VCaP (cell line): ENCODE measurements at regions not wholly inside any gene's neighbourhood (a gene's known extent, or its start where the extent isn't known, plus 50 kb on each side); places are given as distances from the start of the nearest gene placed in this dataset.

Source experiments
- H3K27ac ChIP-seq: fragments of 450-650 bp; 2 replicates; pipeline ENCODE4 v1.5.1; 2017
- CTCF ChIP-seq: fragments of 450-650 bp; conservative IDR thresholded peaks from 2 replicates; pipeline ENCODE4 v1.5.1; 2017; ENCODE audit warnings: mild to moderate bottlenecking, moderate library complexity

GRCh38 chr10:88036126-88036525 is 172.7 kb downstream of the PTEN start:
- no peak for TF ChIP-seq CTCF
- no peak overlapping the region for H3K27ac ChIP-seq

GRCh38 chr10:88037623-88038022 is 174.2 kb downstream of the PTEN start:
- TF ChIP-seq CTCF = no peak
- no peak overlapping the region for H3K27ac ChIP-seq

GRCh38 chr10:88038268-88038667 is 174.8 kb downstream of the PTEN start:
- no peak overlapping the region for H3K27ac ChIP-seq
- no peak for TF ChIP-seq CTCF

- no peak for TF ChIP-seq CTCF
- H3K27ac ChIP-seq = no peak overlapping the region
These were observed 176.2 kb downstream of the PTEN start for GRCh38 chr10:88039496-88040200.

GRCh38 chr10:88041243-88042159 is 178.1 kb downstream of the PTEN start:
- H3K27ac ChIP-seq = no peak overlapping the region
- TF ChIP-seq CTCF = no peak

GRCh38 chr10:88042160-88043100 is 179.0 kb downstream of the PTEN start:
- no peak overlapping the region for H3K27ac ChIP-seq
- no peak for TF ChIP-seq CTCF
